ENCODE measurements at regions not wholly inside any gene's neighbourhood (a gene's known extent, or its start where the extent isn't known, plus 50 kb on each side); places are given as distances from the start of the nearest gene placed in this dataset.

GRCh38 chr5:91977579-91977978 is 594.5 kb upstream of the ARRDC3 start:
- H3K9me3 ChIP-seq (replicated peaks; ENCODE audit: control insufficient read depth, insufficient read depth, low read length) = no peaks in the 10 kb centered on the region
- H2AFZ ChIP-seq (ENCODE audit: control insufficient read depth, low read depth, low read length) = no peak overlapping the region
- FAIRE-seq = no peak
- no peak overlapping the region for H3K9ac ChIP-seq (ENCODE audit: control insufficient read depth, insufficient read depth, low read length)
- DNase-seq (ENCODE audit: low read depth, low spot score) = no peak
- CTCF ChIA-PET = no interaction called here
- no peaks in the 10 kb centered on the region for H3K36me3 ChIP-seq (ENCODE audit: control insufficient read depth in 2 of 2, insufficient read depth in 2 of 2, low read length in 1 of 2)
- H3K79me2 ChIP-seq (ENCODE audit: control insufficient read depth, insufficient read depth, low read length) = no peaks in the 10 kb centered on the region
- no peak overlapping the region for H3K27ac ChIP-seq (ENCODE audit: control insufficient read depth, insufficient read depth)
- H3K4me1 ChIP-seq (ENCODE audit: control insufficient read depth, insufficient read depth, low read length) = no peaks in the 10 kb centered on the region
- RAD21 ChIA-PET (ENCODE audit: unreplicated experiment) = no interaction called here
- no peak for ATAC-seq
- intact Hi-C loops (cut with micrococcal nuclease; ENCODE audit: unreplicated experiment) = no loop called here
- no peak overlapping the region for H3K4me3 ChIP-seq
- no peak overlapping the region for H3K4me2 ChIP-seq (ENCODE audit: control insufficient read depth, insufficient read depth)
- H3K27me3 ChIP-seq (replicated peaks in 1 of 2; ENCODE audit: control insufficient read depth in 2 of 2, insufficient read depth in 2 of 2, low read length in 1 of 2) = no peaks in the 10 kb centered on the region
- no TSS peak for BruUV-seq (replicated peaks)
- SMC1A ChIA-PET (ENCODE audit: uncharacterized antibody, unreplicated experiment) = no interaction called here
- TF ChIP-seq RELA (IDR thresholded peaks at IDR 0.05; ENCODE audit: borderline replicate concordance, partially characterized antibody) (no peak), IKZF2 (IDR thresholded peaks at IDR 0.05) (no peak), ZNF24 (IDR thresholded peaks at IDR 0.05) (no peak), SUZ12 (IDR thresholded peaks at IDR 0.05; ENCODE audit: unreplicated experiment) (no peak), ZSCAN29 (IDR thresholded peaks at IDR 0.05) (no peak)
- TF ChIP-seq, protein P1, sequence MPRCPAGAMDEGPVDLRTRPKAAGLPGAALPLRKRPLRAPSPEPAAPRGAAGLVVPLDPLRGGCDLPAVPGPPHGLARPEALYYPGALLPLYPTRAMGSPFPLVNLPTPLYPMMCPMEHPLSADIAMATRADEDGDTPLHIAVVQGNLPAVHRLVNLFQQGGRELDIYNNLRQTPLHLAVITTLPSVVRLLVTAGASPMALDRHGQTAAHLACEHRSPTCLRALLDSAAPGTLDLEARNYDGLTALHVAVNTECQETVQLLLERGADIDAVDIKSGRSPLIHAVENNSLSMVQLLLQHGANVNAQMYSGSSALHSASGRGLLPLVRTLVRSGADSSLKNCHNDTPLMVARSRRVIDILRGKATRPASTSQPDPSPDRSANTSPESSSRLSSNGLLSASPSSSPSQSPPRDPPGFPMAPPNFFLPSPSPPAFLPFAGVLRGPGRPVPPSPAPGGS (IDR thresholded peaks at IDR 0.05; ENCODE audit: borderline replicate concordance, insufficient read depth, low read depth, low read length, poor library complexity, severe bottlenecking) = no peak
- POLR2A ChIA-PET = no interaction called here
- in situ Hi-C loops (cut with MboI) = no loop called here
- H4K20me1 ChIP-seq (ENCODE audit: control insufficient read depth, insufficient read depth) = no peaks in the 10 kb centered on the region

DNA sequence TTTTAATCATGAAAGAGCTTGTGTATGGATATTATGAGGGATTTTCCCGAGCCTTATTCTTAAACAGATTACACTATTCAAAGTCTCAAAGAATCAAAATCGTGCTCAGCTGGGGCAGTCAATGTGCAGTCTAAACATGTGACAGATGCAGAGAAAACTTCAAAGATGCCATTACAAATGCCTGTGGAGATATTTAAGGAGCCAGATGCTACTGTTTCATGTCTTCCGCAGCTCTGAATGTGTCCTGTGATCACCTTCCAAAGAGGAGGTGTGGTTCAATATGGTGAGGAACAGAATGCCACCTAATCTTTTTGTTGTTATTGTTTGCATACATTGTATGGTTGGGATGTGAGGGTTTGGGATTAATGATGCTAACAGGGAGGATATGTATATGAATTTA is 593.3 kb upstream of the ARRDC3 start:
- FAIRE-seq = no peak
- Histone ChIP-seq H3K36me3 (ENCODE audit: control insufficient read depth in 2 of 2, insufficient read depth in 2 of 2, low read length in 1 of 2) (no peaks in the 10 kb centered on the region), H3K4me1 (ENCODE audit: control insufficient read depth, insufficient read depth, low read length) (no peaks in the 10 kb centered on the region), H3K27ac (ENCODE audit: control insufficient read depth, insufficient read depth) (no peak overlapping the region), H3K27me3 (replicated peaks in 1 of 2; ENCODE audit: control insufficient read depth in 2 of 2, insufficient read depth in 2 of 2, low read length in 1 of 2) (no peaks in the 10 kb centered on the region), H4K20me1 (ENCODE audit: control insufficient read depth, insufficient read depth) (no peaks in the 10 kb centered on the region), H3K4me2 (ENCODE audit: control insufficient read depth, insufficient read depth) (no peak overlapping the region), H3K9ac (ENCODE audit: control insufficient read depth, insufficient read depth, low read length) (no peak overlapping the region), H3K4me3 (no peak overlapping the region), H2AFZ (ENCODE audit: control insufficient read depth, low read depth, low read length) (no peak overlapping the region), H3K79me2 (ENCODE audit: control insufficient read depth, insufficient read depth, low read length) (no peaks in the 10 kb centered on the region), H3K9me3 (replicated peaks; ENCODE audit: control insufficient read depth, insufficient read depth, low read length) (no peaks in the 10 kb centered on the region)
- ChIA-PET RAD21 (ENCODE audit: unreplicated experiment) (no interaction called here), CTCF (no interaction called here), SMC1A (ENCODE audit: uncharacterized antibody, unreplicated experiment) (interaction anchor here (0.8 kb wide), 1 partner anchor 14 kb away, joined by 3 read pairs; no protein-coding TSS in a partner anchor), POLR2A (no interaction called here)
- ATAC-seq = no peak
- in situ Hi-C loops (cut with MboI) = no loop called here
- no peak for DNase-seq (ENCODE audit: low read depth, low spot score)
- 31% methylated on average over 3 of the region's 3 CpGs for WGBS (ENCODE audit: insufficient coverage, insufficient replicate concordance, low lambda C conversion rate, missing lambda C conversion rate)
- no TSS peak for BruUV-seq (replicated peaks)
- intact Hi-C loops (cut with micrococcal nuclease; ENCODE audit: unreplicated experiment) = no loop called here
- TF ChIP-seq ASH2L (IDR thresholded peaks at IDR 0.05; ENCODE audit: borderline replicate concordance, low read depth) (no peak), NR2C1 (IDR thresholded peaks at IDR 0.05) (no peak), ATF7 (IDR thresholded peaks at IDR 0.05; ENCODE audit: low read depth) (no peak), SREBF2 (IDR thresholded peaks at IDR 0.05; ENCODE audit: low read length) (no peak), HDAC6 (IDR thresholded peaks at IDR 0.05; ENCODE audit: unreplicated experiment) (no peak)

All from GM12878 (cell line).